H4 (cell line): ENCODE measurements at regions not wholly inside any gene's neighbourhood (a gene's known extent, or its start where the extent isn't known, plus 50 kb on each side); places are given as distances from the start of the nearest gene placed in this dataset.
"Not testable (repeated sequence)": the region's sequence is repeated elsewhere in the genome, so short reads cannot be mapped to it uniquely, and the experiment has no call there.

Experiments used
- DNase-seq: peaks from one replicate; pipeline ENCODE4 v3.0.0-alpha.2; 2015; ENCODE audit warnings: low spot score

- DNase-seq, result no peak
These were observed 251.9 kb downstream of the SOD2 start for GRCh38 chr6:159440911-159441703.

DNA sequence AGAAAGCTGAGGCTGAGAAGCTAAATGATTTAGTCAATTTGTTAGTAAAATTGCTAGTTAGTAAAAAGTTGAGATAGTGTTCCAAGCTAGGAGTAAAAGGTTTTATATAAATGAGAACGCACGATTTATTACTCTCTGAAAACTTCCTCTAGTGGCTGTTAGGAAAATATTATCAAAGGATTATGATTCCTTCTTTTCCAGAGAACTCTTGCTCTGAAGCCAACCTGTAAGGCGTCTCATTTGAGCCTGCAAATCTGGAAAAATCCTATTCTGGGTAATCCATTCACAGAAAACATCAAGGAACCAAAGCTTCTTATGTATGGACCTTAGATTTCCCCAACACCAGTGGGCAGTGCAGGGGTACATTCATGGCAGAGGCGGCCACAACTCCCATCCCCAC lies 252.7 kb downstream of the SOD2 start:
- DNase-seq, result no peak

- DNase-seq, result no peak
These were observed 253.4 kb downstream of the SOD2 start for GRCh38 chr6:159439651-159440050.

GRCh38 chr6:159438106-159438505 lies 254.9 kb downstream of the SOD2 start:
- DNase-seq, result no peak

DNA sequence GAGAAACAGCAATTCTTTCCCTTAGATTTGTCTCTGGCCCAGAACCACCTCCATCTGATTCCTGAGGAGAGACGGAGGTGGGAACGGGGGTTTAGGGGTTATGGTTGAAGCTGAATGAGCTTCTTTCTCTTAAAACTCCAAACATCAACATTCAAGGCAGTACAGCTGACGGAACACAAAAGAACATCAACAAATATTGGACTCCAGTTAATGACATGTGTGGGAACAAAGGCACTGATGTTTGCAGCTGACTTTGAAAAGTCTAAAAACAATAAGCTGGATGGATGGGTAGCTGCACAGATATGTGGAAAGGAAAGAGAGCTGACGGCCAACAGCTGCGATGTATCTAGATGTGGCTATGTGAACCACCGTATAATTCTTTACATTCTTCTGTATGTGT lies 256.5 kb downstream of the SOD2 start:
- no peak for DNase-seq

GRCh38 chr6:159435701-159436100 lies 257.3 kb downstream of the SOD2 start:
- DNase-seq, result no peak

DNA sequence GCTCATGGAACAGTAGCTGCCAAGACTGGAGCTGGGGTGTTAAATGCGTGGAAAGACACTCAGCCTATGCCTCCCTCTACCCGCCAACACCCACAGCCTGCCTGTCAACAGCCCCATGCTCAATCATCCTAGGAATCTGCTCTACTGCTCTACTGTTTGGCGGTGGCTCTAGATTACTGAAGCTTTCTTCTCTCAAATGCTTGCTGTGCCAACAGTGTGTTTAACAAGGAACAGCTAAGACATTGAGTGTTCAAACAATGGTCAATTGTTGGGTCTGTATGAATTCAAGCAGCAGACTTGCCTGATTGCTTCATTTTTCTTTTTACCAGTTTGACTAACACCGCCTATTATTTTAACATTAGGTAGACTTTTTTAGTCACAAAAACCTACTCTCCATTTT lies 258.6 kb downstream of the SOD2 start:
- DNase-seq, result no peak

GRCh38 chr6:159433550-159433949 lies 259.5 kb downstream of the SOD2 start:
- DNase-seq, result no peak

DNA sequence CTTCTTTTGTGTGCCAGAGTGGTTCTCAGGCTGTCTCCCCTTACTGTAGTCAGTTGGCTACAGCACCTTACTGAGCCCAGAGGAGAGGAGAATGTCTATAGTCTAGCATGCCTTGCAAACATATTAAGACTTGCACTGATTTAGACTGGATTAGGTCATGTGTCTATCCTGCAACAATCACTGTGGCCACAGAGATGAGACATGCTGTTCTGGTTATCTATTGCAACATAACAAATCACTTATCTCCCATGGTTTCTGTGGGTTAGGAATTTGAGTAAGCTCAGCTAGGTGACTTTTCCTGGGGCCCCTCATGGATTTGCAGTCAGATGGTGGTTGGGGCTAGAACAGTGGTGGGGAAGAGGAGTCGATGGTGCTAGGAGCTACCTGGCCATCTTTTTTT lies 261.3 kb downstream of the SOD2 start:
- no peak for DNase-seq

DNA sequence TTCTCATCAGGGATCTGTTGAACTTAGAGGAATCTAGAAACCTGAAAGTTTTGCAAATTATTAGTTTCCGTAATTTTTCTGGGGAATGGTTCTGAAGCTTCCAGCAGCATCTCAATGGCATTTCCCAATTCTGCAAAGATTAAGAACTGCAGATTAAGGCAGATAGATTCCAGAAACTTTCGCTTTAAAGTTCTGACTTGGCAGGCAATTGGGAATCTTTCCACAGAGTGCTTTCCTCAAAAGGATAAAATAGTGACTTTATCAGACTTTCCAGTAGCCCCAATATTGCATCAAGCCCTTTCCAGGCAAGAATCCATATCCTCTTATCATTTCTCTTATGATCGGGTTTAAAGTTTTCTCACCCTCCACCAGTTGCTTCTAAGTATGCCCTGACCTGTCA lies 261.1 kb downstream of the FNDC1 start:
- no peak for DNase-seq

- no peak for DNase-seq
These were observed 260.2 kb downstream of the FNDC1 start for GRCh38 chr6:159429433-159429832.

- DNase-seq, result no peak
These were observed 258.6 kb downstream of the FNDC1 start for GRCh38 chr6:159427771-159428170.

DNA sequence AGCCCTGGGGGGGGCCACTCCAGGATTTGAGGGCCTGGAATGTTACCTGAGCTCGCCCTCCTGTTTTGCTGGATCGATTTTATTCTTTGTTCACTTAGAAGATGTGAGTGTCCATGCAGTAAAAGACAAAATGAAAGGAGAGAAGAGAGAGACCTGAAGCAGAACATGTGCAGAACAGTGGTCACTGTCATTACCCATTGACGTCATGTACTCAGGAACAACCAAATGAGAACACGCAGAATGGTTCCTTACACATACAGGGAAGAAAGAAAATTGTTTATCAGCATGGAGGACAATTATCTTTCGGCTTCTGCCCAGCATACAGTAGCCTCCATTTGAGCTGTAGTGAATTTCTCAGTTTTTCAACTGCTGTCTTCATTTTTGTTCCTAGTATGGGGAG lies 258.1 kb downstream of the FNDC1 start:
- DNase-seq, result no peak

GRCh38 chr6:159425421-159425820 lies 256.2 kb downstream of the FNDC1 start:
- no peak for DNase-seq

GRCh38 chr6:159422041-159422984 lies 253.1 kb downstream of the FNDC1 start:
- no peak for DNase-seq

- DNase-seq, result no peak
These were observed 252.4 kb downstream of the FNDC1 start for GRCh38 chr6:159421586-159421985.

DNA sequence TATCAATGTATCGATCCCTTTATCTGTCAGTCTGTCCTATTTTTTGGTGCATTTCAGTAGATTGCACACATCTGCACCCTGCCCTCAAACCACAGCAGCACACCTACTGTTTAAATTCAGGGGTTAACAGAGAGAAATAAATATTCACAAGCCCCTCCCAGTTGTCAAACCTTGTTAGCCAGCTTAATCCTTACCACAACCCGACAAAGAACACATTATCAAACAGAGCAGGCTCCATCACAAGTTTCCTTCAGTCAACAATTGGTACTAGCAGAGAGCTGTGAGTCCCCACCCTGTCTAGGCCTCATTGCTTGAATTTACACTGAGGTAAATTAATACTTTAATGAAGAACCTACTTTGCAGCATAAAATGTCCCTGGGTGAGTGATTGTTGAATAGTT lies 249.8 kb downstream of the FNDC1 start:
- no peak for DNase-seq

GRCh38 chr6:159416891-159417560 lies 247.8 kb downstream of the FNDC1 start:
- no peak for DNase-seq

DNA sequence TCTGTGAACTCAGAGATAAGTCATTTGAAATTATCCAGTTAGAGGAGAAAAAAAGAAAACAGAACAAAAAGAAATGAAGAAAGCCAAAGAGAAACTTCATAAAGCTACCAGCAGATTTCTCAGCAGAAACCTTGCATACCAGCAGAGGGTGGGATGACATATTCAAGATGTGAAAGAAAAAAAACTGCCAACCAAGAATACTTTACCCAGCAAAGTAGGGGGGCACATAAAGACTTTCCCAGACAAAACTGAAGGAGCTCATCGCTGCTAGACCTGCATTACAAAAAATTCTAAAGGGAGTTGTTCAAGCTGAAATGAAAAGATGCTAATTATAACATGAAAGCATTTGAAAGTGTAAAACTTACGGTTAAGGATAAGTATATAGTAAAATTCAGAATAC lies 246.3 kb downstream of the FNDC1 start:
- DNase-seq, result no peak

- DNase-seq, result no peak
These were observed 245.5 kb downstream of the FNDC1 start for GRCh38 chr6:159414711-159415110.

DNA sequence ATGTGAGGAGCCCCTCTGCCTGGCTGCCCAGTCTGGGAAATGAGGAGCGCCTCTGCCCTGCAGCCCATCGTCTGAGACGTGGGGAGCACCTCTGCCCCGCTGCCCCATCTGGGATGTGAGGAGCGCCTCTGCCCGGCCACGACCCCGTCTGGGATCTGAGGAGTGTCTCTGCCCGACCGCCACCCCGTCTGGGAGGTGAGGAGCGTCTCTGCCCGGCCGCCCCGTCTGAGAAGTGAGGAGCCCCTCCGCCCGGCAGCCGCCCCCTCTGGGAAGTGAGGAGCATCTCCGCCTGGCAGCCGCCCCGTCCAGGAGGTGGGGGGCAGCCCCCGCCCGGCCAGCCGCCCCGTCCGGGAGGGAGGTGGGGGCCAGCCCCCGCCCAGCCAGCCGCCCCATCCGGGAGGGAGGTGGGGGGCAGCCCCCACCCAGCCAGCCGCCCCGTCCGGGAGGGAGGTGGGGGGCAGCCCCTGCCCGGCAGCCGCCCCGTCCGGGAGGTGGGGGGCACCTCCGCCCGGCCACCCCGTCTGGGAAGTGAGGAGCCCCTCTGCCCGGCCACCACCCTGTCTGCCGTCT lies 238.1 kb downstream of the FNDC1 start:
- DNase-seq, result not testable (repeated sequence)

- DNase-seq, result no peak
These were observed 235.1 kb downstream of the FNDC1 start for GRCh38 chr6:159404296-159404695.
